ENCODE measurements at regions not wholly inside any gene's neighbourhood (a gene's known extent, or its start where the extent isn't known, plus 50 kb on each side); places are given as distances from the start of the nearest gene placed in this dataset.
"Not testable (repeated sequence)": the region's sequence is repeated elsewhere in the genome, so short reads cannot be mapped to it uniquely, and the experiment has no call there.

- no peak for TF ChIP-seq CTCF (IDR thresholded peaks at IDR 0.05; ENCODE audit: insufficient read depth, low read length, missing control alignments)
- ChIA-PET POLR2A (no interaction called here), CTCF (no interaction called here)
Measured at GRCh38 chrX:39264023-39264422, 462.8 kb downstream of the MID1IP1 start.

GRCh38 chrX:39267176-39267575 lies 465.9 kb downstream of the MID1IP1 start:
- ChIA-PET CTCF (no interaction called here), POLR2A (no interaction called here)
- H3K4me3 ChIP-seq (ENCODE audit: low read depth, low read length) = no peak overlapping the region
- TF ChIP-seq CTCF (IDR thresholded peaks at IDR 0.05; ENCODE audit: insufficient read depth, low read length, missing control alignments) = no peak
- no peak for DNase-seq (ENCODE audit: low read depth, low spot score)

More at GRCh38 chrX:39264023-39264422, 462.8 kb downstream of the MID1IP1 start:
- no peak overlapping the region for H3K4me3 ChIP-seq (ENCODE audit: low read depth, low read length)
- DNase-seq (ENCODE audit: low read depth, low spot score) = no peak

GRCh38 chrX:39268207-39268606 lies 466.9 kb downstream of the MID1IP1 start:
- H3K4me3 ChIP-seq (ENCODE audit: low read depth, low read length) = no peak overlapping the region
- no peak for DNase-seq (ENCODE audit: low read depth, low spot score)
- ChIA-PET POLR2A (no interaction called here), CTCF (no interaction called here)
- no peak for TF ChIP-seq CTCF (IDR thresholded peaks at IDR 0.05; ENCODE audit: insufficient read depth, low read length, missing control alignments)

- CTCF ChIA-PET = no interaction called here
- no peak overlapping the region for H3K4me3 ChIP-seq (ENCODE audit: low read depth, low read length)
- POLR2A ChIA-PET = no interaction called here
- DNase-seq (ENCODE audit: low read depth, low spot score) = no peak
- TF ChIP-seq CTCF (IDR thresholded peaks at IDR 0.05; ENCODE audit: insufficient read depth, low read length, missing control alignments) = no peak
Measured at GRCh38 chrX:39275500-39276068, 474.3 kb downstream of the MID1IP1 start.

- H3K4me3 ChIP-seq (ENCODE audit: low read depth, low read length); POLR2A ChIA-PET; CTCF ChIA-PET; DNase-seq (ENCODE audit: low read depth, low spot score): not testable (repeated sequence)
Measured at GRCh38 chrX:39277685-39278390, 476.6 kb downstream of the MID1IP1 start.

GRCh38 chrX:39283239-39283638 lies 482.0 kb downstream of the MID1IP1 start:
- ChIA-PET POLR2A (no interaction called here), CTCF (no interaction called here)
- no peak for DNase-seq (ENCODE audit: low read depth, low spot score)
- TF ChIP-seq CTCF (IDR thresholded peaks at IDR 0.05; ENCODE audit: insufficient read depth, low read length, missing control alignments) = no peak
- H3K4me3 ChIP-seq (ENCODE audit: low read depth, low read length) = no peak overlapping the region

GRCh38 chrX:39288592-39288991 lies 487.3 kb downstream of the MID1IP1 start:
- POLR2A ChIA-PET = no interaction called here
- no peak for DNase-seq (ENCODE audit: low read depth, low spot score)

More at GRCh38 chrX:39288592-39288991, 487.3 kb downstream of the MID1IP1 start:
- TF ChIP-seq CTCF (IDR thresholded peaks at IDR 0.05; ENCODE audit: insufficient read depth, low read length, missing control alignments) = no peak
- H3K4me3 ChIP-seq (ENCODE audit: low read depth, low read length) = no peak overlapping the region
- CTCF ChIA-PET = no interaction called here
